GM18867 (cell line): ENCODE measurements at regions not wholly inside any gene's neighbourhood (a gene's known extent, or its start where the extent isn't known, plus 50 kb on each side); places are given as distances from the start of the nearest gene placed in this dataset.
"Not testable (repeated sequence)": the region's sequence is repeated elsewhere in the genome, so short reads cannot be mapped to it uniquely, and the experiment has no call there.

Experiments
- ATAC-seq: cut with Tn5 transposase; IDR thresholded peaks from one replicate; pipeline ENCODE4 v1.9.1; 2021; ENCODE audit warnings: mild to moderate bottlenecking, moderate library complexity; ENCODE audit not compliant: unreplicated experiment

- ATAC-seq: no peak
Observed at GRCh38 chr9:97772145-97772544, 75.0 kb upstream of the XPA start.

DNA sequence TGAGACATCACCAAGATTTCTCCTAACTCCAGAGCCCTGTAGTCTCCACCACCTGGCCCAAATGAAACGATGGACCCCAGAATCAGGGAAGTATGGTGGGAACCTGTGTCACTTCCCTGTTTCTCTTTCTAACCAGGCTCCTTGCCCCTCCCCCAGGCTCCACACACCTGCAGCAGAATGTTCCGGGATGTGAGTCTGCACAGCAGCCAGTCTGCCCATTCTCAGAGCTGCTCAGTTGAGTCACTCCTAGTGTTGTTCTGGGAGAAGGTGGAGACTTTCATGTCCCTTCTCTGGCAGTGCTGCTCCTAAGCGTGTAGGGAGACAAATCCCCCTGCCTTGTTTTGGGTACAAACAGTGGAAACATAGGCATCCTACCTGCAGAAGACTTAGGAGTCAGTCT, 76.0 kb upstream of the XPA start:
- ATAC-seq: no peak

DNA sequence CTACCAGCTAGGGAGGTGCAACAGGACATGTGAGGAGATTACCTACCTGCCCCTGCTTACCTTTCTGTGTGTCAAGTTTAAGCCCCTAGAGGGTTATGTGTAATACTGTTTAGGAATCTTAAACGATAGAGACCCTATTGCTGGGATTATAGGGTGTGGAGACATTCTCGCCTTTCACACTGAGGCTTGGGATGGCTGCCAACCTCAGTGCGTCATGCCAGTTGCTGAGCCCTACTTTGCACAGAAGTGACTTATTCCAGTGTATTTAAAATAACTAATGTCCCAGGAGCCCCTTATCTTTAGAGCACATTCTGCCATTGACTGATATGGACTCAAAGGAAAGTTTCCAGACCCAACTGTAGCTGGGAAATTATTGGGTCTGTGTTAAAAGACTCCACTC, 76.6 kb upstream of the XPA start:
- ATAC-seq: no peak

- no peak for ATAC-seq
Observed at GRCh38 chr9:97774673-97775072, 77.5 kb upstream of the XPA start.

- not testable (repeated sequence) for ATAC-seq
Observed at GRCh38 chr9:97778740-97779139, 74.3 kb upstream of the FOXE1 start.

DNA sequence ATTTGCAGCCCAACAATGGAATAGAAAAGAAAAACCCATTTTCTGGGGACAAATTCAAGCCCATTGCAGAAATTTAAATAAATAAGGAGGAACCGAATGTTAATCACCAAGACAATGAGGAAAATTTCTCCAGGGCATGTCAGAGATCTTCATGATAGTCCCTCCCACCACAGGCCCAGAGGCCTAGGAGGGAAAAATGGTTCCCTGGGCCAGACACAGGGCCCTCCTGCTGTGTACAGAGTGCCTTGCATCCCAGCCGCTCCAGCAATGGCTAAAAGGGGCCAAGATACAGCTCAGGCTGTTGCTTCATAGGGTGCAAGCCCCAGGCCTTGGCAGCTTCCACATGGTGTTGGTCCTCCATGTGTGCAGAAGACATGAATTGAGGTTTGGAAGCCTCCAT, 73.4 kb upstream of the FOXE1 start:
- ATAC-seq: no peak

- no peak for ATAC-seq
Observed at GRCh38 chr9:97781902-97782301, 71.1 kb upstream of the FOXE1 start.

DNA sequence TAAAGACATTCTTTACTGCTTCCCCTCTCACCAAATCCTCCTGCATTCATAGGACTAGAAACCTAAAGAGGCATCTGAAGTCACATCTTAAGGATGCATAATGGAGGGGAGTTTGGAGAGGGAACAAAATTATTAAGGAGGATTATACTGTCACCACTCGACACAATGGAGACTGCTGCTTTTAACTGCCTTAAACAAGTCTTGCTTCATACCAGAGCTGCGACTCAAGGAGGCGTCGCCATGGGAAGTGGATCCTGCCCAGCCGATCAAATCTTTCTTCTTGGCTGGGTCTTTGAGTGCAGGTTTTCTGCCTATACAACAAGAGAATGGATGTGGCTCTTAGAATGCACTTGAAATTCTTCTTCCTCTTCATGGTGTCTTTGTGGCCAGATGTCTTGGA, 66.7 kb upstream of the FOXE1 start:
- ATAC-seq: no peak

GRCh38 chr9:97787551-97787950, 65.5 kb upstream of the FOXE1 start:
- no peak for ATAC-seq

- ATAC-seq: no peak
Observed at GRCh38 chr9:97788763-97789663, 64.0 kb upstream of the FOXE1 start.

DNA sequence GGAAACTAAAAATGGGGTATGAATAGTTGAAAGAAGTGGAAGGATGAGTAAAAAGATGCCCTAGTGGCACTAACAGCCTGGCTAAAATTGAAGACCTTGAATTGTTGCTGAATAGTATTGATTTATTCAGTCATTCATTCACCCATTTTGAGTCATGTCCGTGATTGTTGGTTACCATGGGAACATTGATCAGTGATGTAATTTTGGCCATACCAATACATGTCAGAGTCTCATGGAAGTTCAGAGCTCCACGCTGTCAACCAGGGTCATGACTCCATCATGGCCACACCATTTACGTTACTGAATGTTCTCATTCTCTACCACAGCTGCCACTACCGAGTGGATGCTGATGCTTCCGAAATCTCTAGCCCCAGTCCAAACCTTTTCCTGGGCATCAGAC, 62.5 kb upstream of the FOXE1 start:
- ATAC-seq: no peak

- no peak for ATAC-seq
Observed at GRCh38 chr9:97791542-97791941, 61.5 kb upstream of the FOXE1 start.

DNA sequence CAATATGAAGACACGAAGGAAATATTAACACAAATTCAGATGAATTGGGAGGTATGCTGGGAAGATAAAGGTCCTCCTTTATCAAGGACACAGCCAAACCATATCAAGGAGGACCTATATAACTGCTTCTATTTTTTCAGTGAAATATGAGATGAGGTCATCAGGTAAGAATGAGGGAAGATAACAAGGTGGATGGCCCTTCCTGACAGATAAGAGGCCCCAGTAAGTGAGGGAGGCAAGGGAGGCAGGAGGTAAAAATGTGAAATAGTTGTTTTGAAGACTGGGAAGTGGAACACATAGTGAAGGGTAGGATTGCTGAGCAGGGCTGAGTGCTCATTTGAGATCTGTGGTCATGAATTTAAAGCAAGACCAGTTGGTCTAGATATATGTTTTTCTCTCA, 60.0 kb upstream of the FOXE1 start:
- ATAC-seq: no peak

GRCh38 chr9:97794666-97795065, 58.4 kb upstream of the FOXE1 start:
- no peak for ATAC-seq

- ATAC-seq: not testable (repeated sequence)
Observed at GRCh38 chr9:97796176-97796575, 56.9 kb upstream of the FOXE1 start.

- no peak for ATAC-seq
Observed at GRCh38 chr9:97801180-97801579, 51.8 kb upstream of the FOXE1 start.

GRCh38 chr9:97802276-97802675, 50.8 kb upstream of the FOXE1 start:
- no peak for ATAC-seq

DNA sequence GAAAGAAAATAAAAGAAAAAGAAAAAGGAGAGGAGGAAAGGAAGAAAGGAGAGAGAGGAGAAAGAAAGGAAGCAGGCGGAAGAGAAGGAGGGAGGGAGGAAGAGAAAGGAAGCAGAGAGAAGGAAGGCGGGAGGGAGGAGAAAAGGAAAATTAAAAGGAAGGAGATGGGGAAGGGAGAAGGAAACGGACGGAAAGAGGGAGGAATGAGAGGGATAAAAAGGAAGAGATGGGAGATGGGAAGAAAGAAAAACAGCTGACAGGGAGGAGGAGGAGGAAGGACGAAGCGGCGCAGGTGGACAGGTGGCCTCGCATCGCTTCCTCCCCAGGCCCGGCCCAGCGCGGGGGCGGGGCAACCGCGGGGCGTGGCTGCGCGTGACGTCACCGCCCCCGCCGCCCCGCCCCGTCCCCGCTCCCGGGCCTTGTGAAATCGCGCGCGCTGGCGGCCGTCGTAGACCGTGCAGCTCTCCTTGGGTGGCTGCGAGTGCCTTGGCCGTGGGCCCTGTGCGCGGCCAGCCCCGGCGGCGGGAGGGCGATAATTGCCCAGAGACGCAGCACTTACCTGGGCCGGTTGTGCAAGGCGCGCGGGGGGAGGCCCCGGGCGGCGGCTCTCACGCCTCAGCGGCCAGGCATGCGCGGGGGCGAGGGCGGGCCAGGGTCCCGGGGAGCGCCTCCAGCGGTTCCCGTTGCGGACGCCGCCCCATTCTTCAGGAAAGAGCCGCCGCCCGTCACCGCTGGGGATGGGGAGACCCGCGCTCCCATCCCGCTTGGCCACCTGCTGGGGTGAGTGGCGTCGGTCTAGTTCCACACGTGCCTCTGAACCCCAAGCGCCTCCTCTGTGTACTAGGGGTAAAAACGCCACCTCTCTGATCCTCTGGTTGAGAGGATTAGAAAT, 49.6 kb upstream of the FOXE1 start:
- peak; percentile 89 for ATAC-seq
